GM19455 (cell line): ENCODE measurements at regions not wholly inside any gene's neighbourhood (a gene's known extent, or its start where the extent isn't known, plus 50 kb on each side); places are given as distances from the start of the nearest gene placed in this dataset.

Experiments used
- ATAC-seq: cut with Tn5 transposase; IDR thresholded peaks from one replicate; pipeline ENCODE4 v1.9.1; 2021; ENCODE audit not compliant: unreplicated experiment

GRCh38 chr2:220154304-220154703 lies 526.9 kb downstream of the SLC4A3 start:
- no peak for ATAC-seq

- ATAC-seq, result no peak
Measured at GRCh38 chr2:220157312-220157711, 529.9 kb downstream of the SLC4A3 start.

GRCh38 chr2:220159738-220160137 lies 532.3 kb downstream of the SLC4A3 start:
- no peak for ATAC-seq

- ATAC-seq, result no peak
Measured at GRCh38 chr2:220162320-220162719, 534.9 kb downstream of the SLC4A3 start.

GRCh38 chr2:220163486-220163885 lies 536.1 kb downstream of the SLC4A3 start:
- ATAC-seq, result no peak

GRCh38 chr2:220165401-220165800 lies 538.0 kb downstream of the SLC4A3 start:
- ATAC-seq, result no peak

GRCh38 chr2:220166616-220167015 lies 539.2 kb downstream of the SLC4A3 start:
- ATAC-seq, result no peak

- ATAC-seq, result no peak
Measured at GRCh38 chr2:220167956-220168355, 540.5 kb downstream of the SLC4A3 start.

GRCh38 chr2:220168891-220169546 lies 541.6 kb downstream of the SLC4A3 start:
- ATAC-seq, result no peak

- ATAC-seq, result no peak
Measured at GRCh38 chr2:220174826-220175225, 547.4 kb downstream of the SLC4A3 start.

- no peak for ATAC-seq
Measured at GRCh38 chr2:220175967-220176366, 548.5 kb downstream of the SLC4A3 start.

GRCh38 chr2:220178991-220179695 lies 551.7 kb downstream of the SLC4A3 start:
- ATAC-seq, result no peak

- ATAC-seq, result no peak
Measured at GRCh38 chr2:220181165-220181564, 553.7 kb downstream of the SLC4A3 start.

- no peak for ATAC-seq
Measured at GRCh38 chr2:220182790-220183189, 555.4 kb downstream of the SLC4A3 start.

- ATAC-seq, result no peak
Measured at GRCh38 chr2:220185766-220186305, 558.4 kb downstream of the SLC4A3 start.

GRCh38 chr2:220188031-220188430 lies 560.6 kb downstream of the SLC4A3 start:
- no peak for ATAC-seq

- ATAC-seq, result no peak
Measured at GRCh38 chr2:220191031-220191430, 563.6 kb downstream of the SLC4A3 start.

GRCh38 chr2:220191737-220192136 lies 564.3 kb downstream of the SLC4A3 start:
- no peak for ATAC-seq

GRCh38 chr2:220192994-220193753 lies 565.7 kb downstream of the SLC4A3 start:
- no peak for ATAC-seq

- no peak for ATAC-seq
Measured at GRCh38 chr2:220194630-220195584, 567.5 kb downstream of the SLC4A3 start.

- no peak for ATAC-seq
Measured at GRCh38 chr2:220198896-220199295, 571.5 kb downstream of the SLC4A3 start.
